CD14-positive monocyte (primary cell): ENCODE measurements at regions not wholly inside any gene's neighbourhood (a gene's known extent, or its start where the extent isn't known, plus 50 kb on each side); places are given as distances from the start of the nearest gene placed in this dataset.
"Not testable (repeated sequence)": the region's sequence is repeated elsewhere in the genome, so short reads cannot be mapped to it uniquely, and the experiment has no call there.

Experiments
- DNase-seq, 3 donors: peaks; one replicate each; pipeline ENCODE4 v3.0.0-alpha.2; 2011 to 2022
- H2AFZ ChIP-seq: 2 replicates; pipeline ENCODE4 v1.6.0; 2012; ENCODE audit warnings: mild to moderate bottlenecking, low read depth, low read length, inconsistent platforms; ENCODE audit not compliant: insufficient read depth, poor library complexity, severe bottlenecking
- H3K27ac ChIP-seq, 2 donors: 1 replicate in 1 of 2; 2 replicates in 1 of 2; pipeline ENCODE4 v1.5.1; 2012 to 2013; ENCODE audit warnings: low read length in 2 of 2, control low read depth in 1 of 2, inconsistent platforms in 1 of 2, low read depth in 1 of 2, mild to moderate bottlenecking in 1 of 2
- H3K27me3 ChIP-seq, 2 donors: one replicate each; pipeline versions ENCODE4 v1.6.0 to v1.6.1; 2011 to 2013; ENCODE audit warnings: low read length in 2 of 2; ENCODE audit not compliant: control insufficient read depth in 2 of 2, insufficient read depth in 2 of 2
- H3K36me3 ChIP-seq, 2 donors: replicated peaks in 1 of 2; 1 replicate in 1 of 2; 2 replicates in 1 of 2; pipeline versions ENCODE4 v1.5.1 to v1.6.1; 2012 to 2013; ENCODE audit warnings: low read length in 2 of 2, control low read depth in 1 of 2, inconsistent platforms in 1 of 2, mild to moderate bottlenecking in 1 of 2; ENCODE audit not compliant: insufficient read depth in 2 of 2, control insufficient read depth in 1 of 2
- H3K4me1 ChIP-seq, 2 donors: 1 replicate in 1 of 2; 2 replicates in 1 of 2; pipeline versions ENCODE4 v1.5.1 to v1.6.1; 2012 to 2013; ENCODE audit warnings: low read length in 2 of 2, control low read depth in 1 of 2, inconsistent platforms in 1 of 2, mild to moderate bottlenecking in 1 of 2, moderate library complexity in 1 of 2; ENCODE audit not compliant: insufficient read depth in 2 of 2, control insufficient read depth in 1 of 2
- H3K4me2 ChIP-seq: replicated peaks from 2 replicates; pipeline ENCODE3; 2012; ENCODE audit warnings: low read length, moderate library complexity, mild to moderate bottlenecking; ENCODE audit not compliant: poor library complexity, severe bottlenecking; ENCODE audit errors: extremely low read depth
- H3K4me3 ChIP-seq, 3 experiments: fragments of 200-600 bp in 1 of 3; sonication (generic) in 1 of 3; replicated peaks in 1 of 3; 1 replicate in 2 of 3; 2 replicates in 1 of 3; pipeline ENCODE4 v1.5.1; 2011 to 2013; ENCODE audit warnings: low read length in 3 of 3, mild to moderate bottlenecking in 3 of 3, control low read depth in 2 of 3, low read depth in 2 of 3, inconsistent platforms in 1 of 3, moderate library complexity in 1 of 3
- H3K79me2 ChIP-seq: 2 replicates; pipeline ENCODE4 v1.6.0; 2012; ENCODE audit warnings: mild to moderate bottlenecking, control low read depth, inconsistent platforms, low read length, moderate library complexity; ENCODE audit not compliant: insufficient read depth
- H3K9ac ChIP-seq: 2 replicates; pipeline ENCODE4 v1.6.0; 2017; ENCODE audit warnings: low read length, mild to moderate bottlenecking; ENCODE audit not compliant: insufficient read depth, poor library complexity, severe bottlenecking
- H3K9me3 ChIP-seq, 2 donors: replicated peaks in 1 of 2; 1 replicate in 1 of 2; 2 replicates in 1 of 2; pipeline versions ENCODE4 v1.5.1 to v1.6.1; 2012 to 2013; ENCODE audit warnings: low read length in 2 of 2, control low read depth in 1 of 2; ENCODE audit not compliant: control insufficient read depth in 1 of 2, insufficient read depth in 1 of 2
- H4K20me1 ChIP-seq: 2 replicates; pipeline ENCODE4 v1.6.0; 2012; ENCODE audit warnings: mild to moderate bottlenecking, low read length, control low read depth, moderate library complexity; ENCODE audit not compliant: insufficient read depth
- H3K27ac Mint-ChIP-seq, 7 donors: one replicate each; pipeline ENCODE4 v1.8.0; 2020; ENCODE audit warnings: mild to moderate bottlenecking in 7 of 7, mixed read lengths in 7 of 7, moderate library complexity in 6 of 7, inconsistent platforms in 2 of 7
- H3K27me3 Mint-ChIP-seq, 3 donors: one replicate each; pipeline ENCODE4 v1.8.0; 2021 to 2022; ENCODE audit warnings: low read depth in 3 of 3, mild to moderate bottlenecking in 3 of 3, mixed read lengths in 3 of 3, moderate library complexity in 3 of 3, inconsistent platforms in 1 of 3
- H3K36me3 Mint-ChIP-seq, 2 donors: one replicate each; pipeline ENCODE4 v1.8.0; 2020; ENCODE audit warnings: mixed read lengths in 2 of 2, inconsistent platforms in 1 of 2, mild to moderate bottlenecking in 1 of 2
- H3K4me1 Mint-ChIP-seq: one replicate; pipeline ENCODE4 v1.8.0; 2020; ENCODE audit warnings: mild to moderate bottlenecking, mixed read lengths
- H3K4me3 Mint-ChIP-seq, 2 donors: one replicate each; pipeline ENCODE4 v1.8.0; 2020; ENCODE audit warnings: mild to moderate bottlenecking in 2 of 2, mixed read lengths in 2 of 2, moderate library complexity in 1 of 2
- H3K9me3 Mint-ChIP-seq, 7 donors: one replicate each; pipeline ENCODE4 v1.8.0; 2020 to 2022; ENCODE audit warnings: mixed read lengths in 7 of 7, mild to moderate bottlenecking in 6 of 7, moderate library complexity in 6 of 7, inconsistent platforms in 2 of 7
- CTCF ChIP-seq: fragments of 200-600 bp; IDR thresholded peaks from one replicate; pipeline ENCODE4 v1.8.0; 2022; ENCODE audit warnings: antibody characterized with exemption, mild to moderate bottlenecking
- WGBS: methylation state at CpG from one replicate; pipeline ENCODE4 v1.1.5; 2013; ENCODE audit warnings: missing lambda C conversion rate; ENCODE audit not compliant: insufficient coverage; 5-methylcytosine and 5-hydroxymethylcytosine counted together
- intact Hi-C, 2 donors: fragments of 100-400 bp; cut with micrococcal nuclease; formaldehyde crosslinking; loops; one replicate each; pipeline versions ENCODE4 v1.15.0 to v1.15.1; 2023

DNA sequence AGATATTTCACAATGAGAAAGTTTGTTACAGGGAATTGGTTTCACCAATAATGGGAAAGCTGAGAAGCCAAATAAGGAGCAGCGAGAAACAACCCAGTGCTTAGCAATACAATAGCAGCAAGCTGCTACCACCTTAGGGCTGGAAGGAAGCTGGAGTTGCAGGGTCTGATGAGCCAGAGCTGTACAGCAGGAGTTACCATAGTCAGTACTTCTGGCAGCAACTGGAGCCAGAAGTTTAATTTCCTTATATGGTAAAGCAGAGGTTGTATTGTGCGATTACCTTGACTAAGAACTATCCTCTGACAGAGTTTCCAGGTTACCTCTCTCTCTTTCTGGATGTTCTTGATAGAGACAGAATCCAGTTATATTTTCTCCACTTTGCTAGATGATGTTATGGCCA is 137.1 kb upstream of the OLIG3 start:
- Mint-ChIP-seq H3K4me1 (peaks cover 5% of the 10 kb centered on the region), H3K9me3 (peaks cover 0 to 2% (median 0%) of the 10 kb centered on the region in 7 donors), H3K4me3 (no peak overlapping the region), H3K36me3 (no peaks in the 10 kb centered on the region), H3K27ac (no peak overlapping the region), H3K27me3 (peaks cover 0 to 4% (median under 1%) of the 10 kb centered on the region in 3 donors)
- WGBS = no CpG with 5 or more reads among the region's 2 CpGs
- H3K9ac ChIP-seq = no peak overlapping the region
- intact Hi-C loops = no loop called here
- no peak for TF ChIP-seq CTCF
- H2AFZ ChIP-seq = no peak overlapping the region
- no peak overlapping the region for H3K4me2 ChIP-seq
- DNase-seq = no peak
- no peaks in the 10 kb centered on the region for H3K4me1 ChIP-seq
- H4K20me1 ChIP-seq = no peaks in the 10 kb centered on the region
- H3K9me3 ChIP-seq = no peaks in the 10 kb centered on the region
- peaks cover 0 to 2% of the 10 kb centered on the region in 2 donors for H3K27me3 ChIP-seq
- H3K4me3 ChIP-seq = no peak overlapping the region
- no peaks in the 10 kb centered on the region for H3K79me2 ChIP-seq
- H3K27ac ChIP-seq = no peak overlapping the region
- no peaks in the 10 kb centered on the region for H3K36me3 ChIP-seq

DNA sequence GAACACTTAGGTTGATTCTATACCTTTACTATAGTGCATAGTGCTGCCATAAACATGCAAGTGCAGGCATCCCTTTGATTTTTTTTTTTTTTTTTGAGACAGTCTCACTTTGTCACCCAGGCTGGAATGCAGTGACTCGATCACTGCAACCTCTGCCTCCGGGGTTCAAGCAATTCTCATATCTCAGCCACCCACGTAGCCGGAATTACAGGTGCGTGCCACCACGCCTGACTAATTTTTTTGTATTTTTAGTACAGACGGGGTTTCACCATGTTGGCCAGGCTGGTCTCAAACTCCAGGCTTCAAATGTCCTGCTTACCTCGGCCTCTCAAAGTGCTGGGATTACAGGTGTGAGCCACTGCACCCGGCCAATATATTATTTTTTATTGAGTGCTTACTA is 140.0 kb upstream of the OLIG3 start:
- H3K27me3 ChIP-seq, DNase-seq, H3K9me3 Mint-ChIP-seq, H3K4me3 Mint-ChIP-seq, H2AFZ ChIP-seq, H4K20me1 ChIP-seq, H3K27me3 Mint-ChIP-seq, H3K27ac ChIP-seq, H3K79me2 ChIP-seq, H3K36me3 Mint-ChIP-seq, H3K27ac Mint-ChIP-seq, H3K4me3 ChIP-seq, H3K9me3 ChIP-seq, H3K9ac ChIP-seq, intact Hi-C loops, H3K36me3 ChIP-seq, H3K4me2 ChIP-seq: not testable (repeated sequence)
- WGBS = 96% methylated on average over 6 of the region's 9 CpGs
- H3K4me1 Mint-ChIP-seq = peaks cover 16% of the 10 kb centered on the region
- peaks cover 9 to 11% of the 10 kb centered on the region in 2 donors for H3K4me1 ChIP-seq
